ENCODE measurements at regions not wholly inside any gene's neighbourhood (a gene's known extent, or its start where the extent isn't known, plus 50 kb on each side); places are given as distances from the start of the nearest gene placed in this dataset.
"Not testable (repeated sequence)": the region's sequence is repeated elsewhere in the genome, so short reads cannot be mapped to it uniquely, and the experiment has no call there.

DNA sequence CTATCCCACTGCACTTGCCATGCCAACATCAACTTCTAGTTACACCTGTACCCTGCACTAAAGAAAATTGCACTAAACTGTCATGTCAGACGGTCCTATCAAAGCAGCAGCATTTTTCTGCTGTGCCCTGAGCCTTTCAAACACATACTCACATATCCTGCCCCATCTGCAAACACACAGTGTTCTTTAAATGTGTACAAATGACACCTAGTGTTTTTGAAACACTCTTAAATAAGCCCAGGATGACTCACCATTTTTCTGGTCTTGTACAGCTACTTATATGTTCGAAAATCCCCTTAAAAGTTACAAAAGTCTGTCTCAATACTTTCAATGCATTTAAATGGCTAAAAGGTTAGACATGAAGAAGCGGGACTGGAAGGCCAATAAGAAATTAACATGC lies 346.7 kb upstream of the PPARGC1A start:
- DNase-seq = no peak

DNA sequence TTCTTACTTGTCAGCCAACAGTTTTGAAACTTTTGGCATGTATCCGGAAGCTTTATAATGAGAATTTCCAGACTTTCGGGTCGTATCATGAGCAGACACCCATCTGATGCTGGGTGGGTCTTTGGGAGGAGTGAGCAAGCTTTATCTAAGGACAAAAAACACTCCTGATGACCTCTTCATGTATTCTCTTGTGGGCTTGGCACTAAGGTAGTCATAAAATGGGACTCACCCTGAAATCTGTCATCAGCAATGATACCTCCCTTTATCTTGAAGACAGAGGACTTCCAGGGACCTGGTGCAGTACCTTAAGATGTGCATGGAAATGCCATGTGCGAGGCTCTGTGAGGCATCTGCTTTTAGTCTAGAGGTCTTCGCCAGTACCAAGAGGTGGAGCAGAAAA lies 346.3 kb upstream of the PPARGC1A start:
- no peak for DNase-seq

DNA sequence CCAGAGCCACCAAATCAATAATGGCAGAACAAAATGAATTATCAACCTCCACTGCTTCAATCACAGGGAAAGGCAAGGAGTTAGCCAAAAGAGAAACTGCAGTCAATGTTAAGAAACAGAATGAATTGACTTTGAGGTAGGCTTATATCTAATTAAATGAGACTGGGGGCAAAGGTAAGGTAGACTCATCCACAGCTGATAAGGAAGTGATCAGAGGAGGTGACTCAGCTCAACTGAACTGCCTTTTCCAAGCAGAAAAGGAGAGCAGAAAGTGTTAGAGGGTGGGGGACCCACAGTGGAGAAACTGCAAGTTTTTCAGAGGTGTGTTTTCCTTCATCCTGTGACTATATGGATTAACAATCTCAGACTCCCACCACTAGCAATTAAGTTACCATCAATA lies 345.8 kb upstream of the PPARGC1A start:
- DNase-seq = no peak

DNA sequence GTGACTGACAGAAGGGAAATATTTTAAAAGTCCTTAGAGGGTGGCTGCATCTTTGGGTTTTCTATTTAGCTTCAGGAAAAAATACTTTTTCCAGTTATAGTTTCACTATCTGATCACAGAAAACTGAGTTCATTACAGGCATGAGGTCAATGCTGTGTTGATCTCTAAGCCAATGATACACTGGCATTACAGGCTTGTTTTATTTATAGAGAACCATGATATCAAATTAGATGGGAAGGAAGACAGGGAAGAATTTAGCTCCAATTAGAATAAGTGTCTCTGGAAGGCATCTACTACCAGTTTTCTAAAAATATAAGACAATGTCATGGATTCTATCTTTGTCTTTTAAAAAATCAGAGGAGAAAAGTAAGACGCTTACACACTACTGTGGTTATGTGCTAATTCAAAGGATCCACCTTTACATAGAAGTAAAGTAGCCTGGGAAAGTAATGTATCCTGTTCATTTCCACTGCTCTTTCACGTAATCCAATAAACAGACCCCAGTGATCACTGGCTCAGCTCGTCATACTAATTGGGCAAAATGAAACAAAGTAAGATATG lies 344.5 kb upstream of the PPARGC1A start:
- DNase-seq = no peak

DNA sequence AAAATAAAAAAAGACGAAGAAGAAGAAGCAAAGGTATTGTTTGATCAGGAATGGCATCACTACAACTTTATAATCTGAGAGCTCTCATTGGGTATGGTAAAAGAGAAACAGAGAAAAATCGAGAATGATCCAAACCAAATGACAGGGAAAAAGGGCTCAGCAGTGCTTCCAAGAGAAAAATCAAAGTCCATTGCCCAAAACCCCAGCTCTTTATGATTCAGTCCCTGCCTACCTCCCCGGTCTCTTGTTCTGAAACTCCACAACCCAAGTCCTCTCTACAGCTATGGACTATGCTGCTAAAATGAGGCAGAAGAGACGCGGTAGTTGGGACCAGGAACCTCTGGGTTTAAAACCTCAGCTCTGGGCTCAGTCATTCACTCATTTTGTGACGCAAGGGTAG lies 341.1 kb upstream of the PPARGC1A start:
- DNase-seq = no peak

DNA sequence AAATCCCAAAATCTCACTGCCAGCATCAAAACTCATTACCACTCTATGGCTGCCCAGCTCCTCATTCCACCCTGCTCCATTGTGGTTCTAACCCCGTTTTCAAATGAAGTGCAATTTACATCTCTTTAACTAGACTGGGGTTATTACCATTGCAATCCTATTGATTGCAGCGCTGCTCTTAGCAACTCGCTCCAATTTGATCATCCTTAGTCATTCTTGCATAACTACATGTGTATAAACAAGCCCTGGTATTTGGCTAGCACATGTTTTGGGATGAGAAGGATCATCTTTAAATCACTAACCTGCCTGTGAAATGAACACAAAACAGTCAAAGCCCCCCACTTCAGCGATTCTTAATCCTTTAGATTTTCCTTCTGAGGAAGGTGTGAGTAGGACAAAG lies 340.1 kb upstream of the PPARGC1A start:
- no peak for DNase-seq

DNA sequence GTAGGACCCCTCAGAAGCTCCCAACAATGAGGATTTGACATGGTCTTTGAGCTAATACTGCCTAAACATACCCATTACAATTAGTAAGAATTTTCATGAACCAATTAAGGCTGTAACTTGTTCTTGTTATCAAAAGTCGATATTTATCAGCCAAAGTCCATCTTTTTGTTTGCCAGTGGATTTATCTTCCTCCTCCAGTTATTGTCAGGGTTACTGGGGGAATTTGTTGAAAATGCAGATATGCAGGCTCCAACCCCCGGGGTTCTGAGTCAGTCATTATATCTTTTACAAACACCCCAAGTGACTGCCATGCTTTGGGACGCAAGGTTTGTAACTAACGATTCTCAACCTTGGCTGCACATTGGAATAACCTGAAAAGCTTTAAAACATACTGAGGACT lies 338.8 kb upstream of the PPARGC1A start:
- no peak for DNase-seq

DNA sequence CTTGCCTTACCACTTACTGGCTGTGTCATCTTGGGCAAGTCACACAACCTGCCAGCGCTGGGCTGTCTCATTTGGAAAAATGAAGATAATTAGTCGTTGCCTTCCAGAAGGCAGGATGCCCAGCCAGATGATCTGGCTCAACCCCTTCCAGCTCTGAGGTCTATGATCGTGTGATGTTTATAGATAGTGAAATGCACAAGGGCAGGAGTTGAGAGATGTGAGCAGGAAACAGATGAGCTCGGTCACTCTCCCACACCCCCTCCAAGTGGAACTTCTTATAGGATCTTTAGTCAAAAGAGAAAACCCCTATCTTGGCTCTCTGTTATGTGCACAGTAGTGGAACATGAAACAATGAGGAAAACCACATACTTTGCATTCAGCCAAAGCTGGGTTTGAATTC lies 336.8 kb upstream of the PPARGC1A start:
- no peak for DNase-seq

DNA sequence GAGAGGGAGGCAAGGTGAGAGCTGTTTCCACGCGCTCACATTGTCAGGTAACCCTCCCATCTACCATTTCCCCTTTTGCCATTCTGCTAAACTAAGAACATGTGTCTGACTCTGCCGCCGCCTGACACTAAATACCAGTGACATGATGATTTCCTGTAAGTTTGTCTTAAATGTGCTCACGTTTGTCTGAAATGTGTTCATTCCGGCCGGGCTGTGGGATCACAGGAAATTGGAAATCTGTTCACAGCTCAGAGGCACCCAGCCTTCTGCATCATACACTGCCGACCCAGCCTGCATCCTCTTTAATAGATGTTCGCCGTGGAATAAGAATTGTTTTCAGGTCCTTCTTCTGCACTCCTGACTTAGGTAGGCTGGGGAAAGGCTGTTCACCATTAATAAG lies 336.2 kb upstream of the PPARGC1A start:
- no peak for DNase-seq

DNA sequence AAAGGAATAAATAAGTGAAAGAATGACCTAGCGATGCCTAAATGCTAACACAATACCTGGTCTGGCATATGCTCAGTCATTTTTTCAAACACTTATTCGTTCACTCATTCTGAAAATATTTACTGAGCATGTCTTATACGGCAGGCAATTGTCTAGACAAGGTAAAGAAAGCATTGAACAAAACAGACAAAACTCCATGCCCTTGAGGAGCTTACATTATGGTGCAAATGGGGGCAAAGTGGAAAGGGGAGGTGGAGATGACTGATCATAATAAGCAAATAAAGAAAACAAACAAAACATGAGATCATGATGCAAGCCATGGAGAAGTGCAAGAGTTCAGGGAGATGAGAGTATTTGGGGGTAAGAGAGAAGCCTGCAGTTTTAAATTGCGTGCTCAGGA lies 334.6 kb upstream of the PPARGC1A start:
- no peak for DNase-seq

DNA sequence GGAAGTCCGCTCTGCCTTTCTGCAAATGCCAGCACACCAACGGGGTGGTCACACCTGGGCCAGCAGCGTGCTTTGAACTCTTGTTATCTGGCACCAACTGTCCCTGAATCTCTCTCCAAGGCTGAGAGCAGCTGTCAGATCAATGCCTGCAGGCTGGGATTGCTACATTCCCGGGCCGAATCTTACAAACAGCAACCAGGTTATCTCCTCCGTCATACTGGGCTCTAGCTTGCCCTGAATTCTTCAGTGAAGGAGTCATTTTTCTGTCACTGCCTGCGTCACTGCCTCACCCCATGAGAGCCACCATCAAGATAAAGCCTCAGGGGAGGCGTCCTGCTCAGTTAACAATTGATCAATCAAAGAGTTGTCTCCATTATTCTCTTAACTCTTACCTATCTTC lies 329.4 kb upstream of the PPARGC1A start:
- no peak for DNase-seq

DNA sequence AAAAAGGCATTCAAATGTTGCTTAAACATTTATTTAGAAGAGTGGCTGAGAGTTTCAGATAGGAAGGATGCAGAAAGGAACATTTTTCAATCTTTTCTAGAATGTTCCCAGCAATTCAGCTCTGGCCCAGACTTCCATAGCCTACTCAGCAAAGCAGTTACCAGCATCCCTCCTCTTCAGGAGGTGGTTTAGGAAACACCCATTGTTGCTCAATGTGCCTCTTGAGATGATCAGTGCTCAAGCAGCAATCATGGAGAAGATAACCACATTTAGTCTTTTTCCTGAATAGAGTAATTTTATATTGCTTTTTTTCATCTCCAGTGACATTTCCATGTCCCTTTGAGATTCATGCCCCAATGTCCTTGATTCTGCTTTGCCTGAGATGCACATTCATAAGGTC lies 328.7 kb upstream of the PPARGC1A start:
- DNase-seq = no peak

DNA sequence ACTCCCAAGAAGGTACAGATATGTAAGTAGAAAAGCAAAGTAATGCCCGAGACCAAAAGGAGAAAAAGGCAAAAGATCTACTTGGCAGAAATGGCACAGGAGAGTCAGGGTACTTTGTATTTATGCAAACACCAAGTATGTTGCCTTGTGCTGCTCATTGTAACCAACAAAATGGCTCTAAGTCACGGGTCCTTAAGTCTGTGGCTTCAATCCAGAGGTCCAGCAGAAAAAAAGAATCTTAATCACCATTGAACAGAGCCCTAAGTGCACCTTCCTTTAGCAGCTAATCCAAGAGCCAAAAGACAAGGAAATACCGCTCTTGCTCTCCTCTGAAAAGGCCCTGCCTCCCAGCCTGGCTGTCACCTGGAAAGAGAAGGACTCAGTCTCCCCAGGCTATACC lies 324.9 kb upstream of the PPARGC1A start:
- DNase-seq = no peak

DNA sequence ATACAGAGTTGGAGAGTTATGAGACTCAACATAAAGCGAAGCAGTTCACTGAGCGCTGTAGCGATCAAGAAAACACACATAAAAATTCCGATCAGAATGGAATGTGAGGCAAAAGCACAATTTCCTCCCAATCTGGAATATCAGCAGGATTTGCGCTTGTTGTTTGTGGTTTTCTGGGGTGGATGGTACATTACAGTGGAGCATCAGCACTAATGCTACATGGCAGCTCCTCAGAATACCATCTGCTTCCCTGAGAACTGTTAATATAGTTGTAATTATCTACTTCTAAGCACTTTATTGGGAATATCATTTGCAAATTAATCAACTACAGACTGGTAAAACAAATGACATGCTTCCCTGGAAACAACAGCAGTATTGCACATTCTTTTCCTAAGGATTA lies 324.1 kb upstream of the PPARGC1A start:
- DNase-seq = no peak

DNA sequence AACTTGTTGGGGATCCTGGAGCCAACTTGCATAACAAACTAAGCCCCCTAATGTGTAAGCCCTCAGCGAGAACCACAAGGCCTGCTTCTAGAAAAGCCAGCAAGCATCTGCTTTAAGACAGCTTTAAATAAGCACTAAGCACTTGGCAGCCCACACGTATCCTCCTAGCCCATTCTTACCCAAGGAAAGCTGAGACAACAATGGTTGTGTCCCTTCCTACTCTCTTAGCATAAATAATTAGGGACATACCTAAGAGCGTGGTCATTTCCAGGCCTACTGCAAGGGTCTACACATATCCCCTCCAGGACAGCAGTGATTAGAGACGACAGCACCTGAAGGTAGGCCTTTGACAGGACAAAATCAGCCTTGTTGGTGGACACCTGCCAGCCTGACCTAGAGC lies 322.8 kb upstream of the PPARGC1A start:
- DNase-seq = no peak

DNA sequence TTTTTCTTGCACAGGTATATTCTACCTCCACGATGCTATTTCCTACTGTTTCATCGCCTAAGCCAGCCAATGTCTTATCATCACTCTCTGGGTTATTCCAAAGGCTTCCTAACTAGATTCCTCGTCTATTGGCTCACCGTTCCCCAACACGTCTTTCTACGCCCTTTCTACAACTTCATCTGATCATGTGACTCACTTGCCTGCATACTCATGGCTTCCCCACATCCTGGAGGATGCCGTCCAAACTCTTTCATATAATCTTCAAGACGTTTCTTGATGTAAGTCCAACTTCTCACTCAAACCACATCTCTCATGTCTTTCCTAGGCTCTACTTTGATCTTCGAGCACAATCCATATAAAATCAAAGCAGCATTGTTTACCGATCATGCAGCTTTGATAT lies 322.0 kb upstream of the PPARGC1A start:
- no peak for DNase-seq

DNA sequence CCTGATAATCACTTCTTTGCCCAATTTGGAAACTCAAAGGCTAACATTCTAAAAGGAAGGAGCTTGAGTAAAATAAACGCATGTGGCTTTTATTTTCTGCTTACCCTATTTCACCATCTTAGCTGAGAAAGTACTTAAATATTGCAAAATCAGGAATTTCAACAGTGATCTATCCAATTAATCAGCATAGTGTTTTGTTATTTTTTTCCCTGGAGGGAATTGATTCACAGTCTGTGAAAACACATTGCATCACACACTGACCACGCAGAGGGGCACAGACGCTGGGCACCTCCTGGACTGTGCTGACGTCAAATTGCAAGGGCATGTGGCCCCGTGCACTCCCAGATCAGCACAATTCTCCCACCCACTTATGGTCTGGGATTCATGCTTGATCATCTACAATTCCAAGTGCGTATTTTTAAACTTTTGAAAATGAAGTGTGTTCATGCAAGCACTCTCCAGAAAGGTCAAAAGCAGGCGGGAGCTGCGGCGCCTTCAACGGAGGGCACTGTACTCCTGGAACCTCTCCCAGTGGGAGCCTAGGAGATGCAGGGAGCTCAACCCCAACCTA lies 320.6 kb upstream of the PPARGC1A start:
- DNase-seq = peak; percentile 84

DNA sequence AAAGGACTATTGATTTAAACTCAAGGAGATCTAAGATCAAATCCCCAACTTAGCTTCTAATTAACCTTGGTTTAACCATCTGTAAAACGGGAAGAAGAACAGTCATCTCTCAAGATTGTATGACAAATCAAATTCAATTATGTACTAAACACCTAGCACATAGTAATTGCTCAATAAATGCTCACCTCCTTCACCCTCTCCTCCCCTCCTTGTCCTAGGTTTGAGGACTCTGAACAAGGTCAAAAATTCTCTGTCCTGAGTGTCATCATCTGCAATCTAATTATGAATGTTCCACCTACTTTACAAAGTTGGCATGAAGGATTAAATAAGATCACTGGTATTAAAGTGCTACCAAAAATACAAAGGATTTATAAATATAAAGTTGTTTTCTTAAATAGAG lies 320.1 kb upstream of the PPARGC1A start:
- no peak for DNase-seq

DNA sequence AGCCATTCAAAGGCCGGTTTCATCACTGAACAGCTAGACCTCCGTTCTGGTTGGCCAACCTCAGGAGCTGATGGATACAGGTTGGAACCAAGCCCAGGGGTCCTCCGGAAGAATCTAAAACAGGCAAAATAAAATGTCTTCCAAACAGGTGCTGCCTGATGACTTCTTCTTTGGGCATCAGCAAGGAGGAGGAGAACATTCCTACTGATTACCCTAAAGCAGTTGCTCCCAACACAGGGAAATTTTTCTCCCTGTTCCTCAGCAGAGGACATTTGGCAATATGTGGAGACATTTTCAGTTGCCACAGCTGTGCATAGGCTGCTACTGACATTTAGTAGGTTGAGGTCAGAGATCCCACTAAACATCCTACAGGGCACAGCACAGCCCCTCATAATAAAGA lies 319.3 kb upstream of the PPARGC1A start:
- DNase-seq = no peak

DNA sequence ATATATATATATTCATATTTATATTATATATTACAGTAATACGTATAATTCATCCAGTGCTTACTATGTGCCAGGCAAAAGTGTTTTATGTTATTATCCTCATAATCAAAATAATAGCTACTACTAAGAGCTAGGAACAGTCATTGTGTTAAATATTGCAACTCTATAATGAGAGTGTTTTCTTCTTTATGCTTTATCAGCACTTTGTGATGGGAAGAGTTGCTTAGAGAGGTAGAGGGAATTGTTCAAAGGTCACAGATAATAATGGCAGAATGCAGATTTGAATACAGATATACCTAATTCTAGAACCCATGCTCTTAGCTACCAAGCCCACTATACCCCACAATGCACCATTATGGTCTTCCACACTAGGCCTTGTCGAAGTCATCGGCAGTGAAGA lies 318.8 kb upstream of the PPARGC1A start:
- no peak for DNase-seq

DNA sequence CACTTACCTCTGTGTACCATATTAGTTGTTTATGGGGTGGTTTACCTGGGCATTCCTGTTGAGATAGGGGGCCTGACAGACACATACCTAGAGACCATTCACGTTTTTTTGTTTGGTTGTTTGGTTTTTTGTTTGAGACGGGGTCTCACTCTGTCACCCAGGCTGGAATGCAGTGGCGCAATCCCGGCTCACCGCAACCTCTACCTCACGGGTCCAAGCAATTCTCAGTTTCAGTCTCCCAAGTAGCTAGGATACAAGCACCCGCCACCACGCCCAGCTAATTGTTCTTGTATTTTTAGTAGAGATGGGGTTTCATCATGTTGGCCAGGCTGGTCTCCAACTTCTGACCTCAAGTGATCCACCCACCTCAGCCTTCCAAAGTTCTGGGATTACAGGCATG lies 314.9 kb upstream of the PPARGC1A start:
- DNase-seq = not testable (repeated sequence)

DNA sequence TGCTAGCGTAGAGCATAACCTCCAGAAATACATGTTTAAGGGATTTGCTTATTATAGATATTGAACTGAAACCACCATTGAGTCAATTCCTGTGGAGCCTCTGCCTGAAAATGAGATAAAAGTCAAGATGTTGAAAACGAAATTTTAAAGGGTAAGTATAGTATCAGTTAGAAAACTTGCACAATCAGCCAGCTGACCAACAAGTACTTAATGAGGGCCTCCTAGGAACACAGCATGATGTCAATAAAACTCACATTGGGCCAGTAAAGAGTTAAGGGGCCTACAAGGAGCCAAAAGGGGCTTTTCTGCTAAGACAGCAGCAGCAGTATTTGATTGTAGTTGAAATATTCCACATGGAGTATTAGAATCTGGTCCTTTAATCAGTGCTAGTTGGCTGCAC lies 314.1 kb upstream of the PPARGC1A start:
- no peak for DNase-seq

DNA sequence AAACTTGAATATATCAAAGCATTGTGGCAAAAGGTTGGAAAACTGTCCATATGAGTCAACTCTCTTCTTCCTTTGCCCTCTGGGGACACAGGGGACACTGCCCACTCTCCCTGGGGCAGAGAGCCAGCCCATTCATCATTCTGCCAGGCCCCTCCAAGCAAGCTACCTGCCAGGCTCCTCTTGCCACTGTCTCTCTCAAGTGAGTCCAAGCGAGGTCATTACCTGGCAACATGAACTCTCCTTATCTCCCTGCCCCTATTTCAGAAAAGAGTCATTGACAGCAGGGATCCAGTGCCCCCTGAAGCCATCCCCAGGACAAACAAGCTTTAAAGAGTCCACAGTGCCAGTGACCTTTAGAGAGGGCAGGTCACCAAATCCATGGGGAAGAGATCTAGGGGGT lies 312.7 kb upstream of the PPARGC1A start:
- no peak for DNase-seq

DNA sequence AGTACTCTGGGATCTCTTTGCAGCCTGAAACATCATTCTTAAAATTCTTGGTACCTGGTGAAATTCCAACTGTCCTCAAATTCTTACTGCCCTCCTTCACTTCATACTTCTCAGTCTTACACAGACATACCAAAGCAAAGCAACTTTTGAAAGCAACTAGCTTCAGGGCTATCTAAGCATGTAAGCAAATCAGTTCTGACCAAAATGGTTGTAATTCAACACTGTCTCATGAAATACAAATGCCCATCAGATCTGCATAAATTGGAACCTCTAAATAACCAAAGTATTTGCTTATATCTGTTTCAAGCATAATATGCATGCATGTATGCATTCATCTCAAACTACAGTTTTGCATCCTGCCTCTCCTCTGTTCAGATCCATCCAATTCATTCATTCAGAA lies 308.1 kb upstream of the PPARGC1A start:
- DNase-seq = no peak

DNA sequence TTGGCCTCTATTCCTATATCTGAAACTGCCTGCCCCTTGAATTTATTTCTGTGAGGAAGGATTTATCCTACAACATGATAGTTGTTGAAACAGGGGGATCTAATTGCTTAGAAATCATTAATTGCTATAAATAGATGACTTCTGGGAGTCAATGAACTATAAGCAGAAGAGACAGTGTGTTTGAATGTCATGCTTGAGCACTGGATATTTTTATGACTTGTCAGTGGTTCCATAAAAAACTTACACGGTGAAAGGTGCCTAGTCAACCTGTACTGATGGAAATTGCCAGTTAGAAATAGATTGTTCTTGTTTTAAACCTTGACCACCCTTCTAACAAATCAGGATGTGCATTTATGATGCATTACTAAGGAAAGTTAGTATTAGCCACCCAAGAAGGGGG lies 306.9 kb upstream of the PPARGC1A start:
- DNase-seq = no peak

Measured in kidney glomerular epithelial cell (primary cell).